ENCODE measurements at regions not wholly inside any gene's neighbourhood (a gene's known extent, or its start where the extent isn't known, plus 50 kb on each side); places are given as distances from the start of the nearest gene placed in this dataset.

GRCh38 chr10:117950408-117950807, 96.3 kb downstream of the RAB11FIP2 start:
- Histone ChIP-seq H3K4me3 (ENCODE audit: low read depth, low read length, poor library complexity, severe bottlenecking) (no peak overlapping the region), H3K4me1 (ENCODE audit: insufficient read depth, low read length, poor library complexity, severe bottlenecking) (no peaks in the 10 kb centered on the region), H3K9me3 (ENCODE audit: low read depth, low read length, poor library complexity, severe bottlenecking) (no peaks in the 10 kb centered on the region), H3K27me3 (replicated peaks; ENCODE audit: insufficient read depth, low read depth, low read length, poor library complexity) (peaks cover 27% of the 10 kb centered on the region), H3K27ac (ENCODE audit: low read depth, low read length, poor library complexity, severe bottlenecking) (no peak overlapping the region), H3K36me3 (ENCODE audit: insufficient read depth, low read length, poor library complexity, severe bottlenecking) (no peaks in the 10 kb centered on the region)
- no peak for DNase-seq (ENCODE audit: low spot score)
- intact Hi-C loops (cut with micrococcal nuclease; ENCODE audit: unreplicated experiment): no loop called here
- POLR2A ChIA-PET (ENCODE audit: low non-redundant PET): no interaction called here
- no TSS peak for BruUV-seq (replicated peaks)
- TF ChIP-seq EZH2 (IDR thresholded peaks at IDR 0.05; ENCODE audit: borderline replicate concordance, low read depth, low read length, poor library complexity, severe bottlenecking): no peak
- no peak for TF ChIP-seq CTCF (conservative IDR thresholded peaks at IDR 0.05; ENCODE audit: low read depth, low read length)
- CTCF ChIA-PET: no interaction called here

Data from A673 (cell line).